GM12878 (cell line): ENCODE measurements at regions not wholly inside any gene's neighbourhood (a gene's known extent, or its start where the extent isn't known, plus 50 kb on each side); places are given as distances from the start of the nearest gene placed in this dataset.

Source experiments
- ATAC-seq: fragments of 200-7000 bp; cut with Tn5 transposase; 3 replicates; pipeline ENCODE4 v1.9.1; 2020; ENCODE audit warnings: mild to moderate bottlenecking, moderate library complexity
- BruUV-seq: library from RNA; stranded (reverse); fragments of 400-500 nt; replicated peaks from 2 replicates; lab custom pipeline; 2021; lab: Mats Ljungman, UMichigan
- CTCF ChIA-PET: fragments of 300-600 bp; sonication (Branson Sonifier 250); formaldehyde crosslinking; extraction: SDS; loops from one replicate; lab custom pipeline; 2021; ENCODE audit warnings: inconsistent platforms; lab: Yijun Ruan, JAX
- POLR2A ChIA-PET: fragments of 350-600 bp; formaldehyde crosslinking; extraction: SDS; loops from one replicate; lab custom pipeline; 2021; ENCODE audit warnings: inconsistent platforms; lab: Charles Lee
- RAD21 ChIA-PET: fragments of 300-600 bp; sonication (Branson Sonifier 250); formaldehyde crosslinking; loops from one replicate; lab custom pipeline; 2023; ENCODE audit warnings: antibody characterized with exemption; ENCODE audit not compliant: unreplicated experiment; lab: Charles Lee
- SMC1A ChIA-PET: fragments of 300-600 bp; sonication (Branson Sonifier 250); formaldehyde crosslinking; loops from one replicate; lab custom pipeline; 2023; ENCODE audit not compliant: unreplicated experiment, uncharacterized antibody; lab: Charles Lee
- DNase-seq: peaks from one replicate; pipeline ENCODE4 v3.0.0-alpha.2; 2011; ENCODE audit warnings: low read depth, low spot score
- FAIRE-seq: peaks from 3 replicates; lab custom pipeline; 2011; peaks lifted over from hg19 to GRCh38; lab: Jason Lieb, UNC
- H2AFZ ChIP-seq: 2 replicates; pipeline ENCODE4 v1.6.0; 2011; ENCODE audit warnings: low read depth, low read length, control low read depth; ENCODE audit not compliant: control insufficient read depth
- H3K27ac ChIP-seq: 2 replicates; pipeline ENCODE4 v1.5.1; 2011; ENCODE audit warnings: control low read depth; ENCODE audit not compliant: control insufficient read depth, insufficient read depth
- H3K27me3 ChIP-seq, 2 experiments: replicated peaks in 1 of 2; 2 replicates each; pipeline versions ENCODE4 v1.6.0 to v1.6.1; 2011; ENCODE audit warnings: low read length in 1 of 2; ENCODE audit not compliant: control insufficient read depth in 2 of 2, insufficient read depth in 2 of 2
- H3K36me3 ChIP-seq, 2 experiments: 2 replicates each; pipeline ENCODE4 v1.5.1; 2011; ENCODE audit warnings: low read length in 1 of 2; ENCODE audit not compliant: control insufficient read depth in 2 of 2, insufficient read depth in 2 of 2
- H3K4me1 ChIP-seq: 2 replicates; pipeline ENCODE4 v1.6.1; 2011; ENCODE audit warnings: mild to moderate bottlenecking, low read length, moderate library complexity, mixed read lengths; ENCODE audit not compliant: control insufficient read depth, insufficient read depth
- H3K4me2 ChIP-seq: 2 replicates; pipeline ENCODE4 v1.6.0; 2011; ENCODE audit warnings: control low read depth; ENCODE audit not compliant: control insufficient read depth, insufficient read depth
- H3K4me3 ChIP-seq: fragments of 200-600 bp; sonication (generic); 2 replicates; pipeline ENCODE4 v1.5.1; 2016
- H3K79me2 ChIP-seq: 2 replicates; pipeline ENCODE4 v1.6.0; 2011; ENCODE audit warnings: low read length; ENCODE audit not compliant: control insufficient read depth, insufficient read depth
- H3K9ac ChIP-seq: 2 replicates; pipeline ENCODE4 v1.8.0; 2011; ENCODE audit warnings: low read length, control low read depth, mixed read lengths; ENCODE audit not compliant: control insufficient read depth, insufficient read depth
- H3K9me3 ChIP-seq: replicated peaks from 3 replicates; pipeline ENCODE4 v1.5.1; 2011; ENCODE audit warnings: mild to moderate bottlenecking, low read length; ENCODE audit not compliant: control insufficient read depth, insufficient read depth
- H4K20me1 ChIP-seq: 2 replicates; pipeline ENCODE4 v1.6.0; 2011; ENCODE audit not compliant: control insufficient read depth, insufficient read depth
- HDAC2 ChIP-seq: fragments of 200-600 bp; sonication (generic); IDR thresholded peaks from 2 replicates; pipeline ENCODE4 v1.6.1; 2017
- KLF5 ChIP-seq: fragments of 450-650 bp; IDR thresholded peaks from 2 replicates; pipeline ENCODE4 v1.6.1; 2014; ENCODE audit warnings: mild to moderate bottlenecking; ENCODE audit not compliant: partially characterized antibody
- MXI1 ChIP-seq: fragments of 150-350 bp; IDR thresholded peaks from 2 replicates; pipeline ENCODE4 v1.6.1; 2011; ENCODE audit warnings: low read depth, mild to moderate bottlenecking, inconsistent platforms, low read length, improper control_type of control experiment
- NKRF ChIP-seq: fragments of 450-650 bp; conservative IDR thresholded peaks from 2 replicates; pipeline ENCODE4 v1.6.1; 2017; ENCODE audit warnings: mild to moderate bottlenecking, moderate library complexity
- RB1 ChIP-seq: fragments of 450-650 bp; formaldehyde crosslinking; IDR thresholded peaks from 2 replicates; pipeline ENCODE4 v1.6.1; 2017; ENCODE audit warnings: mild to moderate bottlenecking, borderline replicate concordance
- SMC3 ChIP-seq: IDR thresholded peaks from 2 replicates; pipeline ENCODE4 v1.6.1; 2011; ENCODE audit warnings: low read length, improper control_type of control experiment, borderline replicate concordance
- WGBS: methylation state at CpG from one replicate; pipeline ENCODE4 v1.1.6; 2016; ENCODE audit warnings: low lambda C conversion rate; ENCODE audit not compliant: insufficient replicate concordance, insufficient coverage; ENCODE audit errors: missing lambda C conversion rate; 5-methylcytosine and 5-hydroxymethylcytosine counted together
- in situ Hi-C: fragments of 300-500 bp; cut with MboI; formaldehyde crosslinking; loops from 9 replicates; pipeline ENCODE4 v1.14.3; 2018; ENCODE audit warnings: mixed read lengths
- intact Hi-C: fragments of 100-400 bp; cut with micrococcal nuclease; formaldehyde crosslinking; loops from one replicate; pipeline ENCODE4 v1.14.2; 2022; ENCODE audit not compliant: unreplicated experiment

DNA sequence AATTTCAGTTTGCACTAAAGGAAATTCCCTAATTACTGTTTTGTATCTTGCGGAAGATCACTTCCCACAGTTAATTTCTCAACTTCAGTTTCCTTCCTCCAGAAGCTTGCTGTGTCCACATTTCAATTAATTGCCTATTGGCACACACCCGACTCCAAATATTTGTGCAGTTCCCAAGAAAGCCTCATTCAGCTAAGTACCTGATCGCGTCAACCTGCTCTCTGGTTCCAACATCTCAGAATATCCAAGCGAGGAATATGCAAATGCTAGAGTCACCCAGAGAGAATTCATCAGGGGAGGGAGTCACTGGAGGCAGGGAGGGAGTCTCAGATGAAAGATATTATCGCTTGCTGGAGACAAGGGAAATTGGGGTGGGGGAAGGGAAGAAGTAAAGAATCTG, 351.3 kb downstream of the RRAGC start:
- ATAC-seq = no peak
- no peaks in the 10 kb centered on the region; a peak in 1 of 4 replicates for H3K27me3 ChIP-seq
- no peak overlapping the region for H3K4me3 ChIP-seq
- ChIA-PET RAD21 (no interaction called here), SMC1A (interaction anchor here (0.8 to 1.5 kb wide), 2 partner anchors 63 to 437 kb away, joined by 3 read pairs; no protein-coding TSS in a partner anchor), POLR2A (no interaction called here), CTCF (interaction anchor here (0.7 to 0.9 kb wide), 2 partner anchors 14 to 456 kb away, joined by 3 read pairs; no protein-coding TSS in a partner anchor)
- H3K4me1 ChIP-seq = no peaks in the 10 kb centered on the region
- H3K9ac ChIP-seq = no peak overlapping the region
- H4K20me1 ChIP-seq = no peaks in the 10 kb centered on the region
- no peak overlapping the region for H2AFZ ChIP-seq
- TF ChIP-seq SMC3 = no peak
- no peak for TF ChIP-seq HDAC2
- intact Hi-C loops (no loop called here), in situ Hi-C loops (no loop called here)
- no peaks in the 10 kb centered on the region for H3K36me3 ChIP-seq
- H3K4me2 ChIP-seq = no peak overlapping the region
- no peaks in the 10 kb centered on the region for H3K9me3 ChIP-seq
- no TSS peak for BruUV-seq
- DNase-seq = no peak
- H3K79me2 ChIP-seq = no peaks in the 10 kb centered on the region
- WGBS = 64% methylated on average over 6 of the region's 6 CpGs
- no peak for FAIRE-seq
- no peak overlapping the region for H3K27ac ChIP-seq

DNA sequence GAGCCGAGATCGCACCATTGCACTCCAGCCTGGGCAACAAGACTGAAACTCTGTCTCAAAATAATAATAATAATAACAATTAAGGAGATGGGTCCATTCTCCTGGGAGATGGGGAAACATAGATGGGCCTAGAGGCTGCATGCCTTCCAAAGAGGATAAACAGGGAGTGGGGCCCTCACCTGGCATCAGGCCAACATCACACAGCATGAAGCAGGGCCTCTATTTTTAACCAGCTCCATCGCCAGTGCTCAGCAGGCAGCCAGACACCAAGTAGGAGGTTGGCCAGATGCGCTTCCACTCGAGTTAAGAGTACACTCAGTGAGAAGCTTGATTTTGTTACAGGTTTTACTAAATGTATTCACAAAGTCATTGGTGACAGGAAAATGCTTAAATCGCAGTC, 352.0 kb downstream of the RRAGC start:
- no peak for FAIRE-seq
- H3K27me3 ChIP-seq = no peaks in the 10 kb centered on the region; a peak in 1 of 4 replicates
- no peak overlapping the region for H3K4me2 ChIP-seq
- BruUV-seq = no TSS peak
- ATAC-seq = no peak
- intact Hi-C loops = no loop called here
- H3K4me3 ChIP-seq = no peak overlapping the region
- DNase-seq = no peak
- SMC1A ChIA-PET = interaction anchor here (1.5 kb wide), 1 partner anchor 436 kb away, joined by 3 read pairs; no protein-coding TSS in a partner anchor
- no peak overlapping the region for H3K27ac ChIP-seq
- WGBS = 62% methylated on average over 6 of the region's 6 CpGs
- TF ChIP-seq KLF5 (no peak), RB1 (no peak), NKRF (no peak), MXI1 (no peak)
- RAD21 ChIA-PET = no interaction called here
- no peaks in the 10 kb centered on the region for H3K4me1 ChIP-seq
- no peak overlapping the region for H3K9ac ChIP-seq
- in situ Hi-C loops = no loop called here
- H4K20me1 ChIP-seq = no peaks in the 10 kb centered on the region
- CTCF ChIA-PET = interaction anchor here (0.7 to 0.9 kb wide), 2 partner anchors 13 to 456 kb away, joined by 3 read pairs; no protein-coding TSS in a partner anchor
- H3K9me3 ChIP-seq = no peaks in the 10 kb centered on the region
- no peaks in the 10 kb centered on the region for H3K36me3 ChIP-seq
- no peaks in the 10 kb centered on the region for H3K79me2 ChIP-seq
- POLR2A ChIA-PET = no interaction called here
- no peak overlapping the region for H2AFZ ChIP-seq
